ENCODE measurements at regions not wholly inside any gene's neighbourhood (a gene's known extent, or its start where the extent isn't known, plus 50 kb on each side); places are given as distances from the start of the nearest gene placed in this dataset.

DNA sequence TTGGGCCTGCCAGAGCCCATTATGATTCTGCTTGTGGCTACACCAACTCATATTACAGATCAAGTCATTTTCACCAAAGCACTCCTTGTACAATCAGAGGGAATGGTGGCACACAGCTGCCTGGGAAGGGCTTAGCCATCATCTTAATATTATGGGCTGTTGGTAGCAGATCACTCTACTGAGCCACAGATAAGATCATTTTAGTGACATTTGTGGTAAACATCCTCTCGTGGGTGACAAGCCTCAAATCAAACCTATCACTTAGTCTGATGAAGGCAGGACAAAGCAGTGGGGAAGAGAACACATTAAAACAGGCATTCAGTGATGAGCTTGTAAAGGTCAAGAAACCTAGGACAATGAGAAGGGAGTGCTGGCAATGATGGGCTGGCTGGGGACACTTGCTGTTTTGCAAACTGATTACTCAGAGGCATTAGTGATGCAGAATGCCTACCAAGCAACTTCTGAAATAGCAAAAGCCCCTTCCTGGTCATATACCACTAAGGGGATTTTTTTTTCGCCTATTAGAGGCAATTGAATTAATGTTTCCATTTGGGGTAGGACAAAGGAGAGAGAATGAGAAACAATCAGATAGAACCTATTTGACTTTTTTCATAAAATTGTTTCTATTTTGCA is 137.5 kb upstream of the WDR11 start:
- no peaks in the 10 kb centered on the region for H3K4me1 Mint-ChIP-seq

DNA sequence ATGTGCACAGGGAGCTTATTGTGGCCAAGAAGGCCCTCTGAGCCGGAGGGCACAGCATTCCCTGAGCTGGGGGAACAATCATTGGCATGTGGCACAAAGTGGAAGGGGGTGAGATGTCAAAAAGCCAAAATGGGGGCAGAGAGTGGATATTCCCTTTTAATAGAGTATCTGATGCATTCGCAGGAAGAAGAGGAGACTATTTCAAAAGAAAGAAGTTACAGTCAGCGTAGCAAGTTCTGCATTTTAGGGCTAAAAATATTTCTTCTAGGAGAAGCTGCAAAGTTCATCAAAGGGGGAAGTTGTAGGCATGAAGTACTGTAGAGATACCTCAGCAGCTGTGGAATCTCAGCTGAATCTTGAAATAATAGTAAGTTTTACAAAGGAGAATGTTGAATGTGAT is 136.0 kb upstream of the WDR11 start:
- Histone ChIP-seq H2AFZ (replicated peaks) (no peak overlapping the region), H4K20me1 (ENCODE audit: low read depth) (no peaks in the 10 kb centered on the region), H3K79me2 (ENCODE audit: low read depth) (no peaks in the 10 kb centered on the region), H3K4me3 (no peak overlapping the region), H3K27me3 (no peaks in the 10 kb centered on the region), H3K4me2 (no peak overlapping the region), H3K9me3 (ENCODE audit: low read depth) (no peaks in the 10 kb centered on the region), H3K9ac (no peak overlapping the region), H3K27ac (no peak overlapping the region), H3F3A (ENCODE audit: low read depth) (no peaks in the 10 kb centered on the region), H3K36me3 (no peaks in the 10 kb centered on the region), H3K4me1 (no peaks in the 10 kb centered on the region)
- no peaks in the 10 kb centered on the region for H3K4me1 Mint-ChIP-seq
- DNase-seq (ENCODE audit: low spot score), result no peak
- no peaks in the 10 kb centered on the region for H3K9me3 Mint-ChIP-seq
- peaks cover 2% of the 10 kb centered on the region for H3K27me3 Mint-ChIP-seq (ENCODE audit: insufficient read depth, low read depth)
- TF ChIP-seq EZH2 (IDR thresholded peaks at IDR 0.05) (no peak), EZH2phosphoT487 (IDR thresholded peaks at IDR 0.05) (no peak), CTCF (IDR thresholded peaks at IDR 0.05) (no peak)
- H3K36me3 Mint-ChIP-seq, result no peaks in the 10 kb centered on the region
- no peak overlapping the region for H3K27ac Mint-ChIP-seq
- H3K4me3 Mint-ChIP-seq, result no peak overlapping the region

More for the DNA sequence above, 137.5 kb upstream of the WDR11 start:
- Histone ChIP-seq H3F3A (ENCODE audit: low read depth) (no peaks in the 10 kb centered on the region), H4K20me1 (ENCODE audit: low read depth) (no peaks in the 10 kb centered on the region), H3K4me2 (no peak overlapping the region), H3K27ac (no peak overlapping the region), H3K4me3 (no peak overlapping the region), H3K36me3 (no peaks in the 10 kb centered on the region), H3K9me3 (ENCODE audit: low read depth) (no peaks in the 10 kb centered on the region), H3K79me2 (ENCODE audit: low read depth) (no peaks in the 10 kb centered on the region), H2AFZ (replicated peaks) (no peak overlapping the region), H3K9ac (no peak overlapping the region), H3K4me1 (no peaks in the 10 kb centered on the region), H3K27me3 (no peaks in the 10 kb centered on the region)
- no peak overlapping the region for H3K4me3 Mint-ChIP-seq
- H3K27me3 Mint-ChIP-seq (ENCODE audit: insufficient read depth, low read depth), result peaks cover 2% of the 10 kb centered on the region
- H3K36me3 Mint-ChIP-seq, result no peaks in the 10 kb centered on the region
- no peaks in the 10 kb centered on the region for H3K9me3 Mint-ChIP-seq
- no peak for DNase-seq (ENCODE audit: low spot score)
- TF ChIP-seq CTCF (IDR thresholded peaks at IDR 0.05) (no peak), EZH2 (IDR thresholded peaks at IDR 0.05) (no peak), EZH2phosphoT487 (IDR thresholded peaks at IDR 0.05) (no peak)
- no peak overlapping the region for H3K27ac Mint-ChIP-seq

DNA sequence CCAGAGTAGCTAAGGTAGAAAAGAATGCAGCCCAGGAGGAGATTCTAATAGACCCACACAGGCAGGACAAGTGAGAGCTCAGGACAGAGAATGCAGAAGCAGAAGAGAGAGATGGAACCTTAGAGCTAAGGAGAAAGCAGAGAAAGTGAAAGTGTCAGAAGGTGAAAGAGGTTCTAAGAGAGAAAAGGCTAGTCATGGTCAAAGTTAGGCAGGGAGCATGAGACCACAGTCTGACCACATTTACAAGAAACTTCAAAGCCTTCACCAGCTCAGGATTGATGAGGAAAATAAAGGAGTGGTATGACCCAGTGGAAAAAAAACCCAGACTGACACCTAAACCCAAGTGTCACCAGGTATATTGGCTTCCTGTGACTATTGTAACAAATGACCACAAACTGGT is 131.8 kb upstream of the WDR11 start:
- TF ChIP-seq EZH2phosphoT487 (IDR thresholded peaks at IDR 0.05) (no peak), CTCF (IDR thresholded peaks at IDR 0.05) (no peak), EZH2 (IDR thresholded peaks at IDR 0.05) (no peak)
- no peaks in the 10 kb centered on the region for H3F3A ChIP-seq (ENCODE audit: low read depth)
- H3K4me2 ChIP-seq, result no peak overlapping the region
- Mint-ChIP-seq H3K9me3 (no peaks in the 10 kb centered on the region), H3K4me3 (no peak overlapping the region), H3K27me3 (ENCODE audit: insufficient read depth, low read depth) (peaks cover 3% of the 10 kb centered on the region), H3K36me3 (no peaks in the 10 kb centered on the region), H3K27ac (no peak overlapping the region), H3K4me1 (peaks cover 4% of the 10 kb centered on the region)
- no peak overlapping the region for H3K4me3 ChIP-seq
- H4K20me1 ChIP-seq (ENCODE audit: low read depth), result no peaks in the 10 kb centered on the region
- no peak for DNase-seq (ENCODE audit: low spot score)
- no peaks in the 10 kb centered on the region for H3K36me3 ChIP-seq
- H3K9me3 ChIP-seq (ENCODE audit: low read depth), result no peaks in the 10 kb centered on the region
- H3K27ac ChIP-seq, result no peak overlapping the region
- H2AFZ ChIP-seq (replicated peaks), result no peak overlapping the region
- no peak overlapping the region for H3K9ac ChIP-seq
- no peaks in the 10 kb centered on the region for H3K27me3 ChIP-seq
- no peaks in the 10 kb centered on the region for H3K79me2 ChIP-seq (ENCODE audit: low read depth)
- peaks cover 6% of the 10 kb centered on the region for H3K4me1 ChIP-seq
